GM19043 (cell line): ENCODE measurements at regions not wholly inside any gene's neighbourhood (a gene's known extent, or its start where the extent isn't known, plus 50 kb on each side); places are given as distances from the start of the nearest gene placed in this dataset.

Source experiments
- ATAC-seq: cut with Tn5 transposase; IDR thresholded peaks from one replicate; pipeline ENCODE4 v1.9.1; 2021; ENCODE audit warnings: low read depth; ENCODE audit not compliant: unreplicated experiment

DNA sequence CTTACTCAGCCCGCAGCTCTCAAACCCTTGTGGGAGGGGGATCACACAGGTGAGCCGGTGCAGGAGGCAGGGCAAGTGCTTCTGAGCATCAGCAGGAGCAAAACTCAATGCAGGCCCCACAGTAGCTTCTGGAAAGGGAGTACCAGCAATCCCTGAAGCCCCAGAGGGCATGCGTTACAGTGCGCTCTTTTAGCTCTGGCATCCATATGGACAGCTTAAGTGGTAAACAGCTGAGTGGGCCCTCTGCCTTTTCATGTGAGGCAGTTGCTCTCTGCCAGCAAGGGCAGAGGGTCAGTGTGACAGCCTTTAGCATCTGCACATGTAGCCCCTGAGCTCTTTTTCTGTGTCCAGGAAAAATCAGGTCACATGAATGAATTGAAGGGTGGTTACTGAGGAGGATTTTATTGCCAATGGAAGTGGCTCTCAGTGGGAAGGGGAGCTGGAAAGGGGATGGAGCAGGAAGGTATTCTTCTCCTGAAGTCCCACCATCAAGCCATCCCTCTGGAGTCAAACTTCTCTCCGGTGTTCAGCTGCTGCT, 464.3 kb upstream of the THRB start:
- ATAC-seq = no peak

DNA sequence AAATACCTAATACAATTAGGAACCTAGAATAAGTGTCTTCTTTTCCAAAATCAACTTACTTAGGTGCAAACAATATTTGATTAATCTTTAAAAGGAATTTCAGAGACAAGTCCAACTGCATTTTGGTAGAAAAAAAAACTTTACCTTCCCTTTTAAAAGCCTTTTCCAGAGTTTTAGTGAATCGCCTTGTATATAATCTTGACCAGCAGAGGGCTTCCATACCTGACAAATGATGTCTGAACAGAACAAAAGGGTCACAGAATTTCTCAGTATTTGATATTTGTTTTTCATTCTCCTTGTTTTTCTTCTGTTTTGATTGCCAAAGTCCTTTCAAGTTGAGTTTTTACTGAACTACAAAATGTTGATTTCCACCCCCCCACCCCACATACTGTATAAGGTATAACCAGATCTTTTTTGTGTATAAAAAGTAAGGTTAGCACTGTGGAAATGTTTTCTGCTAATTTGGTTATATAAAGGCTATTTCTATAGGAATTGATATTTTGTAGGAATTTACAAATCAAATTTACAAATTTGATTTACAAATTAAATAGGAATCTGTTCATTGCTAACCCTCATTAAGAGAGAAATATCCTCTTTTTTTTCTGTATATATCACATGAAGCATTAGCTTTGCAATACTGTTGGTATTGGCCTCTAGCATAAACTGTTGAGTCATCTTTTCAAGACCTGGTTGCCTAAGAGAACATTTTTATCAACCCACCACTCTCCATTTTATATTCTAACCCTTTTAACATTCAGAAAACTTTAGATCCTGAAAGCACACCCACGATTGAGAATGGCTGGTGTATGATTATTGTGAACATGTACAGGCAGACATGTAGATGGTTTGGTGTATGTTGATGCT, 464.1 kb upstream of the RARB start:
- ATAC-seq = no peak

DNA sequence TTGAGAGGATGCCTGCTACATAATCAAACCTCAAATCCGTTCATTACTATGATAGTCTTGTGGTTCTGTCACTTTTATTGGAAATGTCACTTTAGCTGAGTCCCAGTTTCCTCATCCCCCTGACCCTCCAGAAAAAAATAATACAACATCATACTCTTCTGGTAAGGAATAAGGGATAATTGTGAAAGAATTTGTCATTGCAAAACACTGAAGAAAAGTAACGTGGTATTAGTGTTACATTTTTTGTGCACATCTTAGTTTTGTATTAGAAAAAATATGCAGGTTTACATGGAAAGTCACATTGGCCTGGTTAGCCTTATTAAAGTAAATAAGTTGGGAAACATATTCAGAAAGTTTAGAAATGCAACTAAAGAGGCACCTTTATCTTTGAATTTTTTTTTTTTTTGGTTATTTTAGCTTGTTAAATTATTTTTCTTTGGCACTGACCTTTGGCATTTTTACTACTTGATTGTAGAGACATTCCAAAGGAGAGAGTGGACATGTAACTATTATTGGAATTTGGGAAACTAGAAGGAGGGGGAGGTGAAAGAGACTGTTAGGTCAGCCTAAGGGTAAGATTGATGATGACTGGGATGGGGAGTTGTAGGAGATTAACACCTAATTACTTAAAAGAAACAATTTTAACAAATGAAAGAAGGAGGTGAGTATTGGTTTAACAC, 462.2 kb upstream of the RARB start:
- no peak for ATAC-seq

DNA sequence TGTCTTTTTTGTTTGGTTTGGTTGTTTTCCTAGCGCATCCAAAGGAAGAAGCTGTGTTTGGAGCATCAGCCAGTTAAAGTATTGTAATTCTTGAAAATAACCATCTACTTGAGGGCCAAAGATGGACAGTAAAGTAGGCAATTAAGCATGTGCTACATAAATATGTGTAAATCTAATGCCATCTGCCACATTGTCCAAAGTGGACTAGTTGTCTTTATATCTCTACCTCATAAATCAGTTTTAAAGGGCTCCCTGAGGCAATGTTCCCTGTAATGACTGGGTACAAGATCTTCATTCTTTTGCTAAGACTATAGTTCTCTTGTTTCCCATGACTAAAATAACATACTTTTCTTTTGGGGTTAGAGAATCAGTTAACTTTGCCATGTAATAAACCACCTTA, 460.0 kb upstream of the RARB start:
- no peak for ATAC-seq

DNA sequence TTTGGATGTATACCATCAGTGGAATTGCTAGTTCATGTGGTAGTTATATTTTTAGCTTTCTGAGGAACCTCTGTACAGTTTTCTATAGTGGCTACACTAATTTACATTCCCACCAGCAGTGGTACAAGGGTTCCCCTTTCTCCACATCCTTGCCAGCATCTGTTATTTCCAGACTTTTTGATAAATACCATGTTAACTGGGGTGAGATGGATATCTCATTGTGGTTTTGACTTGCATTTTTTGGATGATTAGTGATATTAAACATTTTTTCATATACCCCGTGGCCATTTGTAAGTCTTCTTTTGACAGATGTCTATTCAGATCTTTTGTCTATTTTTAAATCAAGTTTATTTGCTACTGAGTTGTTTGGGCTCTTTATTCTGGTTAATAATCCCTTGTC, 455.6 kb upstream of the RARB start:
- no peak for ATAC-seq

DNA sequence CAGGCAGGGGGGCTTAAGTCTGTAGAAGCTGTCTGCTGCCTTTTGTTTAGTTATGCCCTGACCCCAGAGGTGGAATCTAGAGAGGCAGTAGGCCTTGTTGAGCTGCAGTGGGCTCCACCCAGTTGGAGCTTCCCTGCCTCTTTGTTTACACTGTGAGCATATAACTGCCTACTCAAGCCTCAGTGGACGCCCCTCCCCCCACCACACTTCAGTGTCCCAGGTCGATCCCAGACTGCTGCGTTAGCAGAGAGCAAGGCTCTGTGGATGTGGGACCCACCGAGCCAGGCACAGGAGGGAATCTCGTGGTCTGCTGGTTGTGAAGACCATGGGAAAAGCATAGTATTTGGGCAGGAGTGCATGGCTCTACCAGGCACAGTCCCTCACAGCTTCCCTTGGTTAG, 446.8 kb upstream of the RARB start:
- no peak for ATAC-seq

DNA sequence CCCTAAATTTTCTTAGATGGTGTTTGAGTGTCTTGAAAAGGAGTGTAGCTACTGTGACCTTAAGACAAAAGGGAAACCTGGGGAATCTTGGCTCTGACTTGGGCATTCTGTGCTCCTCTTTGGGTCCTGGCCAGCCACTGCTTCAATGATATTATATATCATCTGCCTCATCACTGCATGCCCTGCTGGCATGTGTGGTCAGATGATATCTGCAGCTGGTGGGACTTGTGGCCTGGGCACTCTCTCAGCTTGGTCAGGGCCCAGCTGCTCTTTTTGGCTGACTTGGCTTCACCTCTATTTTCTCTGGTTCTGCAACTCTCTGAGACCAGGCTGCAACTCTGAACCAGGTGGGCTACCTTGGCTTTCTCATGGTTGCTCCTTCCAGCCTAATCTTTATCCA, 446.1 kb upstream of the RARB start:
- ATAC-seq = no peak

DNA sequence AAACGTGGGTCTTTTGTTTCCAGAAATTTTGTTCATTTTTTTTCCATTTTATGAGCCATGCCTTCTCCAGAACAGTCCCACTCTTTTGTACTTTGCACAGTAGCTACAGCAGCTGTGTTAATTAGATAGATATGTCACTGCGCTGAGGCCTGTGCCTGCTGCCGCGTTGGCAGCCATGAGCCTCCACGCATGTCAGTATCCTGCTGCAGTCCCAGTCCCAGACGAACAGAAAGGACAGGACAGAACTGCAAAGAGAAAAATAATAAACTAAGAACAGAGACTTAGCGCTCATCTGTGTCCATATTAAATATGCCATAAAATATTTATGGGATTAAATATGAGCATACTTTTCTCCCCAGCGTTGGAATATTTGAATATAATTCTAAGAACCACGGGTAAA, 442.4 kb upstream of the RARB start:
- no peak for ATAC-seq

DNA sequence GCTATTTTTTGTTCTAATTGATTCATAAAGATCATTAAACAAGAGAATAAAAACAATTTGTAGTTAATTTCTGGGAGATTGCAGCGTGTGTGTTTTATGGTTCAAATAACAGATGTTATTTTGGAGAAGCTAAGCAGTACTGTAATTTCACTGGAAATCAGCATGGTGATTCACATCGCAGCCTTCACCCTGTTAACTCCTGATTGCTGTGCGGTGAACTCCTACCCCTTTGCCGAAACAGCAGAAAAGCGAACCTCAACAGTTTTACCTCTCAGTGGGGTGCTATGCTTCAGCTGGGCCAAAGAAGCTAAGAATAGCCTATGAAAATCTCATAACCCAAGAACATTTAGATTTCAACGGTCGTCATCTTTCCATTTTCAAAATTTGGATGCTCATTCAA, 441.5 kb upstream of the RARB start:
- no peak for ATAC-seq

DNA sequence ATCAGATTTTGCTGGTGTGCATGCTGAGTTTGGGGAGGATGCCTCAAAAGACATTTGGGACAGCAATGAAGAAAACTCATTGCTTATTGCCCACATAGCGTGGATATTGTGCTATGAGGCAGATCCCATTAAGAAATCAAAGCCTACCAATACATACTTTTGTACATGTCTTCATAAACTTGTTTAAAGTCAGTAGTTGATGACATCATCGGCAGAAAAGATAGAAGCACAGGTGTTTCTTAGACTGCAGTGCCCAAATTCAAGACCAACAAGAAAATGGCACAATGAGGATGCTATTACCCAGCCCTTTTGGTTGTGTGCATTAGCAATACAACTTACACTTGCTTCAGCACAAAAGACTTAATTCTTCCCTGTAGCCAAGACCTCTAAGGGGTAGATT, 428.7 kb upstream of the RARB start:
- no peak for ATAC-seq

DNA sequence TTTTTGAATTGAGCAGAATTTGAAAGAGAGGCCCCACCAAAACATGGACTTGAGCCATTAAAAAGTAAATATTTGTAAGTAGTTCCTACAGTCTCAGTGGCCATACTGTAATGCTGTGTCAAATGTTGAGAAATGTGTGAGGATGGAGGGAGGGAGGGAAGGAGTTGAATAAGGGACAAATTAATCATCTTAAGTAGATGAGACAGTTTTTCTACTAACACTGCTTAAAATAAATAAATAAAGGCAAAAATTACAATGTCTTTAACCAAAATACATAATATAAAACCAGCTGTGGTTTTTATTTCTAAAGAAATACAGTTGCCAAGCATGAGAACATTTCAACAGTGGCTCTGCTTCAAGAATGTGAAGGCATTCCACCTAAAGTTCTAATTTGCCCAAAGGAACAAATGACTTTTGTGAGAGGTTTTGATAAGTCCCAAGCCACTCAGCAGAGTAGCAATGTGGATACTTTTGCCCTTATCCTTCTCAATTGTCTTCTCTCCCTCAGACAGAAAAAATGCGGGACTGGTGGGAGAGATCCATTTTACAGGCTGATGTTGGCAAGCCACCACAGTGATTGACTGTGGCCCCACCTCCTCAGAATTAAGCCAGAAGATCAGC, 427.0 kb upstream of the RARB start:
- no peak for ATAC-seq

DNA sequence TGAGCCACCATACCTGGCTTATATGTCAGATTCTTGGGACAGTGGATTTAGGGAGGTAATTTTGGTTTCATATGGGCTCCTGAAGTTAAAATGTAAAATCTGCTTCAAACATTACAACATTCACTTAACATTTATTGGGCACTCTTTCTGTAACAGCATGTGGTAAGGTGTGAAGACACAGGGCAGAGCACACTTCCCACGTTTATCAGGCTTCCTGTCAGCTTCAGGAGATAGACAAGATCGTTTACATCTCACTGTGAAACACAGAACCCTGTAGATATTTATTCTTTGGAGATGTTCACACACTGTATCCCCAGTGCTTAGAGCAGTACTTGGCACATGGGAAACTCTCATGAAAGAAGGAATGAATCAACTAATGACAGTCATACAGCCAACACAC, 426.0 kb upstream of the RARB start:
- no peak for ATAC-seq

DNA sequence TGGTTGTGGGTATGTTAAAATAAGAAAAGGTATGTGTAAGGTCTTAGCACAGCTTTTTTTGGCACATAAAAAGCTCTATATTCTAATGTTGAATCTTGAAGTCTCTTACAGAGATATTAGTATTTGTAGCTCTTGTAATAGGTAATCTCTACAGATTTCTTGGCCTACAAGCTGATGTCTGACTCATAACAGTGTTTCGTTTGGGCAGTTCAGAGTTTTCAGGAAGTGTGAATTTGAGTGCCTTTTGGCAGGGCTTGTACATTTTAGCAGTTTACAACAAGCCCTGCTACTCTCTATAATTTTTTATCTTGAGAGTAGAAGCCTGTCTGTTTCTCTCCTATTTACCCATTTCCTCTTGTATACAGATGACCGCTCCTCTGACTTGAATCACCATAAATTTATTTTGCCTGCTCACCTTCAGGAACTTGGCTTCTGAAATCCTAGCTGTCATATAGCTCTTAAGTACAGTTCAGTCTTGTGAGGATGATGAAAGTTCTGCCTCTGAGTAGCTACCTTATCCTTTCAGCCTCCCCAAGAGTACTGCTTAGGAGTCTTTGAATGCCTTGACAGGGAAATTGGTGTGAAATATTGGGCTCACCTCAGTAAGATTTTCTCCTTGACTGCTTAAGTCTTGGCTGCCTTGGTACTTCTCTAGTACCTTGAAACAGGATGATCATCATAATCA, 419.9 kb upstream of the RARB start:
- ATAC-seq = peak; percentile 97

DNA sequence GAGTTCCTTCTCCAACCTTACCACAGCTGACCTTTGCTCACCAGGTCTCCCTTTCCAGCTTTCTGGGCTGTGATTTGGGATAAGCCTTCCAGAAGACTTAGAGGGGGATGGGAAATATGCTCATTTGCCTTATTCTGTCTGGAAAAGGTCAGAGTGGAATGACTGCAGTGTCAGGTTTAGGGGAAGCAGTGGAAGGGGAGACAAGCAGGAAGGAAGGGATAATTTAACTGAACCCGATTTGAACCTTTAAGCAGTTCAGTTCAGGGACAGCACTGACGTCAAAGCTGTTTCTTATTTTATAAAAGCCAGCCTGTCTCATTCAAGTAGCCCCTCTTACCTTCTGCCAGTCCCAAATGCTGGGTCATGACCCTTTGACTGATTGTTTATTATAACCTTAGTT, 418.4 kb upstream of the RARB start:
- no peak for ATAC-seq

DNA sequence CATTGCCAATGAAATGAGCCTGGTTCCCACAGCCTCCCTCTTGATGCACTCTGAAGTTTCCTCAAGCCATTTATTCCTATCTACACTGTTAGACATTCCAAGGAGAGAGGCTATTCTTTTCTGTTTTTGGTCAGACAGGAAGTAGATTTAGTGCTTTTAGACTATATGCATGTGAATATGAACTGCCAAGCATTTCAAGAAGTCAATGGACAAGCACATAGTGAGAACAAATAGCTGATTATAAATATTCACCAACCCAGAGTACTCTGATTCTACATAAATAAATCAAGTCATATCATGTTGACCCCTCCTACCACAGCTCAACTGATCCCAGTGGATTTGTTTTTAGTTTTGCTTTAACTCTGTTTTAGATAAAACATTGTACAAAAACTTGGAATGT, 412.5 kb upstream of the RARB start:
- no peak for ATAC-seq

DNA sequence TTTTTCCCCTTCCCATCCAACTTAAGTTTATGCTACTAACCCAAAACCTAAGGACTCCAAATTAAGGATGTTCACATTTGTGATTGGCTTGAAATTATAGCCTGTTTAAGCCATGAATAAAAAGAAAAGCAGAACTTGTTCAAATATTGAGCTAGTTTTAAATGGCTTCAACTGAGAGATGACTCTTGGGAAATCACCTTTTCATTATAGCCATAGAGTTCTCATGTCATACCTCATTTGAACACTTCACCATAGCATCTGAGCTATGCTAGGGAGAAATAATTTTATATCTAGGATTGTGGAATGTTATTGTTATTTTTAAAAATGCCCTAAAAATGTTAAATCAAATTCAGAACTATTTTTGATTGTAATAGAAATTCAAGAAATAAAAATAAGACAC, 409.2 kb upstream of the RARB start:
- no peak for ATAC-seq

DNA sequence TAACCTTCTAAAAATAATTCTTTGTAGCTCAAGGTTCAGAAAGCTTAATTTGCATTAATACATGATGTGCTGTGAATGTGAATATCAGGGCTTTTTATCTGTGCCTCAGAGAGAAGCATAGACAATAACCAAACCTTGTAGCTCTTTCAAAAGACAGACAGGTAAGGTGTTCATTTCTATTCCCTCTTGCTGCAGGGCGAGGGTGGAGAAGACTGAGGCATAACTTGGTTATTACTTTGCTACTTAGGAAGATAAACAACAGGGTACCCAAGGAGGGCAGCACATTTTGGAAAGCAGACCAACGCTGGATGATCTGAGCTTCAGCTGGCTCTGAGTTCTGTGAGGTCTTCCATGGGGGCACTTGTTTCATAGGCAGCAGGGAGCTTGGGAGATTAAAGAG, 408.6 kb upstream of the RARB start:
- no peak for ATAC-seq

DNA sequence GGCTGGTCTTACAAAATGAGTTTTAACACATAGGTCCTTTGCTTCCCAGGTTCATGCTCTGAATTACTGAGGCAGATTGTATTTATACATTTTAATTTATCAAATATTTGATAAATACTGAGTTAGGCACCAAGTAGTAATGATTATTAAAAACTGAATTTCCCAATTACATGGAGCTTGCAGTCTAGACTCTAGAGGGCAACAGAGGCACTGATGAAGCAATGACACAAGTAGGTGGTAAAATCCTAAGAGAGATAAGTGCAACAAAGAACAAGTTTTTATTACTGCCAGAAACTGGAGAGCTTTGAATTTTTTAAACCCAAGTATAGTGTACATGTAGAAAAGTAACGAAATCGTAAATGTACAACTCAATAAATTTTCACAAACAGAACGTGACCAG, 406.2 kb upstream of the RARB start:
- ATAC-seq = no peak

DNA sequence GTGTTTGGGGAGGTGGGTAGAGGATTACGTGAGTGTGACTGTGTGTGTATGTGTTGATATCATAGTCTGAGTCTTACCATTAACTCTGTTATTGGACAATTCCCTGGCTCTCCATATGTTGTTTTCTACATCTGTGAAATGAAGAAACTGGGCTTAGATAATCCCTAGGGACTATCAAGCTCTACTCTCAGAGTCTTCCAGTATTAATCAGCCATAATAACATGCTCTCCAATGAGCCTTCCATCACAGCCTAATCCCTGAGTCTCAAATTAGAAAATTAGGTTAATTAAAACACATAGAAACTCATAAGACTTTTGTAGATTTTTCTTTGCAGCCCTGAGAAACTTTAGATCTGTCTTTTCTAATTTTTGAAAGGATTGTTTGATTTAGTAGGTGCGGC, 404.2 kb upstream of the RARB start:
- ATAC-seq = no peak

DNA sequence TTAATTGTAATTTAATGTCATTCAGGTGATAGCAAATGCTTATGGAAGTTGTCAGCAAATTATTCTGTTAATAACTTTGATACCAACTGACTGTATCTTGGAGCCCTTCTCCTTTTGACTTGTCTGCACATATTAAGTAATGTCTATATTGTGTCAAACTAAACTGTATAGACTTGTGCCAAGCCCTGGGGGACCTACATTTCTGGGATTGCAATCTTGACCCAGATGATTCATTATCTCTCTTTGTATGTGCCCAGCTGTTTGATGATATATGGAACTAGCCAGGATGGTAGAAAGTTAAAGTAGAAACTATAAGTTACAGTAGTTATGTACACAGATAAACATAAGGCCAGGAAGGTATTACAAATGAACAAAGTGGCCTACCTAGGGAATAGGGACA, 402.8 kb upstream of the RARB start:
- no peak for ATAC-seq

DNA sequence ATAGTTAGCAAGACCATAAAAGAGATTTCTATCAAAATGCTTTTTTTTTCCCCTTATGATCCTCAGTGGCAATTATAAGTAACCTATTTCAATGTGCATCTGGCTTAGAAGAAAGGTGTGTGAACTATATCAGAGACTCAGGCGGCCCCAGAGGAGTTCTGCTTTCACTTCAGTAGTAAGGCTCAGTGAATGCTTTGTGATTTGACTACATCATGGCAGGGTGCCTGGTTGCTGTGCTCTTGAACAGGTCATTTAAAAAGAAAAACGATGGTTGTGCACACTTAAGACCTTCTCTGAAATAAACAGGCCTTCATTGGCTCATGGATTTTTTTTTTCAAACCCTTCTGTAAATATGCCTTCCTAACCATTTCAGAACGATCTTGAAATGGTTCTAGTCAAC, 400.4 kb upstream of the RARB start:
- ATAC-seq = no peak
